ENCODE measurements at regions not wholly inside any gene's neighbourhood (a gene's known extent, or its start where the extent isn't known, plus 50 kb on each side); places are given as distances from the start of the nearest gene placed in this dataset.
"Not testable (repeated sequence)": the region's sequence is repeated elsewhere in the genome, so short reads cannot be mapped to it uniquely, and the experiment has no call there.

DNA sequence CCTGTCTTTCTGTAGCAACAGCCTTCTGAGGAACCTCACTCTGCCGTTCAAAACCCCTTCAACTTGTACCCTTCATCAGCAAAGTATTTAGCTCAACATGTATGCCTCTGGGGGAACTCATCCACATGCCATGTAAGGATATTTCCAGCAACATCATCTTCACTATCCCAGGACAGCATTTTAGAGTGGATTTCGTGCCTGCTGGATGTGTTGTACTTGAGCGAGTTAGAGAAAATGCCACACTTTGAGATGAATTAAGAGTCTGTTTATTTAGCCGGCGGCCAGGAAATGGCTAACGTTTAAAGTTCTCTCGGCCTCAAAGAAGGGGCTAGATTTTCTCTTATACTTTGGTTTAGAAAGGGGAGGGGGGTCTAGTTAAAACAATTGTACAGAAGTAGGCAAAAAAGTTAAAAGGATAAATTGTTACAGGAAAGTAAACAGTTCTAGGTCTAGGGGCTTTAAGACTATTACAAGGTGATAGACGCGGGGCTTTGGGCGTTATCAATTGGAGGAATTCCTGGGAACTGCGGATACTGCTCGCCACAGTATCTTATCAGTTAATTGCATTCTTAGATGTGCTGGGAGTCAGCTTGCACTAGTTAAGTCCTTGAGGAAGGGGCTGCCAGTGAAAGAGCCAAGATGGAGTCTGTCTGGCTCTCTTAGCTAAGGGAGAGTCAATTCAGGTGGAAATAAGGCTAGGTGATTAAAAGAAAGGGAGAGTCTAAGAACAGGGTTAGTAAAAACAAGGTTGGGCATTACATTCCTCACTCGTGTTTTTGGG lies 95.0 kb downstream of the ALG1L2 start:
- TF ChIP-seq TAF1 (IDR thresholded peaks at IDR 0.05; ENCODE audit: borderline replicate concordance, low read depth, low read length); POLR2AphosphoS5 (IDR thresholded peaks at IDR 0.05; ENCODE audit: low read depth, low read length); POLR2A (IDR thresholded peaks at IDR 0.05; ENCODE audit: low read depth, low read length): not testable (repeated sequence)

Measured in GM12892 (cell line).